ENCODE measurements at regions not wholly inside any gene's neighbourhood (a gene's known extent, or its start where the extent isn't known, plus 50 kb on each side); places are given as distances from the start of the nearest gene placed in this dataset.

DNA sequence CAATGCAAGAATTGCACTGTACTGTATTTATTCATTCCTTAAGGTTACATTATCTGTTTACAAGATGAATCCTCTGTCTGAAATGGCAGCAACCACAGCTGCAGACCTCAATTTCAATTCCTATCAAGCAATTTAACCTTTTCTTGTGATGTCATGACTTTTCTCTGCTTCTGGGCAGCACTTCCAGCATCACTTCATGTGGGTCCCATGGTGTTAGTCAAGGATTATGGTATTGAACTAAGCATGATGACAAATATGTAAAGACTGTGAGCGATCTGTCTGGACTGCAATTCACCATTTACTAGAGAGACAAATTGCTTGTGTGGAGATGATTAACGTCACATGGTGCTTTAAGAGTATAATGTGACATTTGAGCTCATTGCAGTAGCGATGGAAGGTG, 90.5 kb upstream of the CCN2 start:
- no peak for TF ChIP-seq RCOR1 (IDR thresholded peaks at IDR 0.05; ENCODE audit: insufficient replicate concordance, low read length)
- TF ChIP-seq, protein P1, sequence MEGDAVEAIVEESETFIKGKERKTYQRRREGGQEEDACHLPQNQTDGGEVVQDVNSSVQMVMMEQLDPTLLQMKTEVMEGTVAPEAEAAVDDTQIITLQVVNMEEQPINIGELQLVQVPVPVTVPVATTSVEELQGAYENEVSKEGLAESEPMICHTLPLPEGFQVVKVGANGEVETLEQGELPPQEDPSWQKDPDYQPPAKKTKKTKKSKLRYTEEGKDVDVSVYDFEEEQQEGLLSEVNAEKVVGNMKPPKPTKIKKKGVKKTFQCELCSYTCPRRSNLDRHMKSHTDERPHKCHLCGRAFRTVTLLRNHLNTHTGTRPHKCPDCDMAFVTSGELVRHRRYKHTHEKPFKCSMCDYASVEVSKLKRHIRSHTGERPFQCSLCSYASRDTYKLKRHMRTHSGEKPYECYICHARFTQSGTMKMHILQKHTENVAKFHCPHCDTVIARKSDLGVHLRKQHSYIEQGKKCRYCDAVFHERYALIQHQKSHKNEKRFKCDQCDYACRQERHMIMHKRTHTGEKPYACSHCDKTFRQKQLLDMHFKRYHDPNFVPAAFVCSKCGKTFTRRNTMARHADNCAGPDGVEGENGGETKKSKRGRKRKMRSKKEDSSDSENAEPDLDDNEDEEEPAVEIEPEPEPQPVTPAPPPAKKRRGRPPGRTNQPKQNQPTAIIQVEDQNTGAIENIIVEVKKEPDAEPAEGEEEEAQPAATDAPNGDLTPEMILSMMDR (conservative IDR thresholded peaks at IDR 0.05; ENCODE audit: low read depth, low read length), result no peak
- TF ChIP-seq, protein P2, sequence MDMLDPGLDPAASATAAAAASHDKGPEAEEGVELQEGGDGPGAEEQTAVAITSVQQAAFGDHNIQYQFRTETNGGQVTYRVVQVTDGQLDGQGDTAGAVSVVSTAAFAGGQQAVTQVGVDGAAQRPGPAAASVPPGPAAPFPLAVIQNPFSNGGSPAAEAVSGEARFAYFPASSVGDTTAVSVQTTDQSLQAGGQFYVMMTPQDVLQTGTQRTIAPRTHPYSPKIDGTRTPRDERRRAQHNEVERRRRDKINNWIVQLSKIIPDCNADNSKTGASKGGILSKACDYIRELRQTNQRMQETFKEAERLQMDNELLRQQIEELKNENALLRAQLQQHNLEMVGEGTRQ (IDR thresholded peaks at IDR 0.05; ENCODE audit: low read depth, low read length), result peak; percentile 25; the same call in 1 of the 2 replicates
- no peak for TF ChIP-seq POLR2A (IDR thresholded peaks at IDR 0.05; ENCODE audit: low read depth, low read length)
- no peak for TF ChIP-seq CEBPB (IDR thresholded peaks at IDR 0.05; ENCODE audit: low read depth, low read length)
- no peak for TF ChIP-seq CHD1 (IDR thresholded peaks at IDR 0.05; ENCODE audit: low read depth, low read length)
- no peak for TF ChIP-seq RAD21 (IDR thresholded peaks at IDR 0.05; ENCODE audit: low read length)
- no peak for TF ChIP-seq MXI1 (IDR thresholded peaks at IDR 0.05; ENCODE audit: borderline replicate concordance, low read depth, low read length)
- TF ChIP-seq RFX5 (IDR thresholded peaks at IDR 0.05; ENCODE audit: low read depth, low read length), result no peak
- TF ChIP-seq FOS (IDR thresholded peaks at IDR 0.05; ENCODE audit: low read depth, low read length), result no peak
- TF ChIP-seq MAZ (IDR thresholded peaks at IDR 0.05; ENCODE audit: borderline replicate concordance, low read depth, low read length), result no peak
- TF ChIP-seq BHLHE40 (IDR thresholded peaks at IDR 0.05; ENCODE audit: low read depth, low read length), result no peak
- no peak for TF ChIP-seq SMC3 (IDR thresholded peaks at IDR 0.05; ENCODE audit: low read depth, low read length)
- TF ChIP-seq, protein P3, sequence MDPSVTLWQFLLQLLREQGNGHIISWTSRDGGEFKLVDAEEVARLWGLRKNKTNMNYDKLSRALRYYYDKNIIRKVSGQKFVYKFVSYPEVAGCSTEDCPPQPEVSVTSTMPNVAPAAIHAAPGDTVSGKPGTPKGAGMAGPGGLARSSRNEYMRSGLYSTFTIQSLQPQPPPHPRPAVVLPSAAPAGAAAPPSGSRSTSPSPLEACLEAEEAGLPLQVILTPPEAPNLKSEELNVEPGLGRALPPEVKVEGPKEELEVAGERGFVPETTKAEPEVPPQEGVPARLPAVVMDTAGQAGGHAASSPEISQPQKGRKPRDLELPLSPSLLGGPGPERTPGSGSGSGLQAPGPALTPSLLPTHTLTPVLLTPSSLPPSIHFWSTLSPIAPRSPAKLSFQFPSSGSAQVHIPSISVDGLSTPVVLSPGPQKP (IDR thresholded peaks at IDR 0.05; ENCODE audit: borderline replicate concordance, low read depth, low read length), result no peak

Measured in IMR-90 (cell line).